Hepatocyte (in vitro differentiated cells): ENCODE measurements at regions not wholly inside any gene's neighbourhood (a gene's known extent, or its start where the extent isn't known, plus 50 kb on each side); places are given as distances from the start of the nearest gene placed in this dataset.

Source experiments
- DNase-seq: peaks from one replicate; pipeline ENCODE4 v3.0.0-alpha.2; 2016; ENCODE audit warnings: low spot score
- H2AFZ ChIP-seq: fragments of 200-600 bp; sonication (generic); 2 replicates; pipeline ENCODE4 v1.6.0; 2016; ENCODE audit warnings: antibody characterized with exemption, mild to moderate bottlenecking
- H3K27ac ChIP-seq: fragments of 200-600 bp; sonication (generic); 2 replicates; pipeline ENCODE4 v1.5.1; 2016; ENCODE audit warnings: mild to moderate bottlenecking
- H3K27me3 ChIP-seq: fragments of 200-600 bp; sonication (generic); 2 replicates; pipeline ENCODE4 v1.6.1; 2016
- H3K36me3 ChIP-seq: fragments of 200-600 bp; sonication (generic); replicated peaks from 2 replicates; pipeline ENCODE4 v1.5.1; 2016; ENCODE audit warnings: low read depth; ENCODE audit not compliant: insufficient read depth
- H3K4me1 ChIP-seq: fragments of 200-600 bp; sonication (generic); 2 replicates; pipeline ENCODE4 v1.5.1; 2016; ENCODE audit warnings: mild to moderate bottlenecking, moderate library complexity; ENCODE audit not compliant: insufficient read depth
- H3K4me2 ChIP-seq: fragments of 200-600 bp; sonication (generic); 2 replicates; pipeline ENCODE4 v1.6.0; 2016
- H3K4me3 ChIP-seq: fragments of 200-600 bp; sonication (generic); 2 replicates; pipeline ENCODE4 v1.5.1; 2016; ENCODE audit warnings: mild to moderate bottlenecking
- H3K79me2 ChIP-seq: fragments of 200-600 bp; sonication (generic); 2 replicates; pipeline ENCODE4 v1.6.0; 2017; ENCODE audit warnings: mild to moderate bottlenecking
- H3K9me2 ChIP-seq: fragments of 200-600 bp; sonication (generic); replicated peaks from 2 replicates; pipeline ENCODE4 v1.6.0; 2017; ENCODE audit warnings: mild to moderate bottlenecking; ENCODE audit not compliant: insufficient read depth
- H3K9me3 ChIP-seq: fragments of 200-600 bp; sonication (generic); 2 replicates; pipeline ENCODE4 v1.5.1; 2016; ENCODE audit warnings: low read depth, mild to moderate bottlenecking
- H4K20me1 ChIP-seq: fragments of 200-600 bp; sonication (generic); 2 replicates; pipeline ENCODE4 v1.6.0; 2016; ENCODE audit warnings: mild to moderate bottlenecking; ENCODE audit not compliant: insufficient read depth, poor library complexity, severe bottlenecking
- CTCF ChIP-seq: fragments of 200-600 bp; sonication (generic); IDR thresholded peaks from 2 replicates; pipeline ENCODE4 v1.5.1; 2016; ENCODE audit warnings: antibody characterized with exemption, mild to moderate bottlenecking; ENCODE audit not compliant: poor library complexity
- EZH2 ChIP-seq: fragments of 200-600 bp; sonication (generic); IDR thresholded peaks from 2 replicates; pipeline ENCODE4 v1.6.1; 2016; ENCODE audit warnings: antibody characterized with exemption, mild to moderate bottlenecking, borderline replicate concordance
- EZH2phosphoT487 ChIP-seq: fragments of 200-600 bp; sonication (generic); IDR thresholded peaks from one replicate; pipeline ENCODE4 v1.6.1; 2018; ENCODE audit warnings: antibody characterized with exemption, mild to moderate bottlenecking, low read depth, moderate library complexity; ENCODE audit not compliant: unreplicated experiment, severe bottlenecking
- WGBS: methylation state at CpG from one replicate; pipeline ENCODE4 v1.1.6; 2016; ENCODE audit warnings: low lambda C conversion rate; ENCODE audit errors: missing lambda C conversion rate; 5-methylcytosine and 5-hydroxymethylcytosine counted together

GRCh38 chr18:27717250-27717649 is 459.7 kb downstream of the CDH2 start:
- TF ChIP-seq EZH2phosphoT487 (no peak), EZH2 (no peak), CTCF (no peak)
- Histone ChIP-seq H3K9me2 (no peaks in the 10 kb centered on the region), H3K27ac (no peak overlapping the region), H3K4me1 (peaks cover 5% of the 10 kb centered on the region), H3K36me3 (no peaks in the 10 kb centered on the region), H3K4me2 (no peak overlapping the region), H3K27me3 (no peaks in the 10 kb centered on the region), H3K4me3 (no peak overlapping the region), H2AFZ (no peak overlapping the region), H4K20me1 (no peaks in the 10 kb centered on the region), H3K79me2 (no peaks in the 10 kb centered on the region), H3K9me3 (no peaks in the 10 kb centered on the region)
- DNase-seq: no peak
- 90% methylated on average over 4 of the region's 4 CpGs for WGBS

- Histone ChIP-seq H2AFZ (no peak overlapping the region), H3K27ac (no peak overlapping the region), H3K79me2 (no peaks in the 10 kb centered on the region), H3K4me1 (peaks cover 7% of the 10 kb centered on the region), H3K4me2 (no peak overlapping the region), H3K4me3 (no peak overlapping the region), H4K20me1 (no peaks in the 10 kb centered on the region), H3K36me3 (no peaks in the 10 kb centered on the region), H3K9me2 (no peaks in the 10 kb centered on the region), H3K9me3 (no peaks in the 10 kb centered on the region), H3K27me3 (no peaks in the 10 kb centered on the region)
- 89% methylated on average over 3 of the region's 3 CpGs for WGBS
- no peak for TF ChIP-seq EZH2
- no peak for TF ChIP-seq CTCF
- DNase-seq: no peak
These were observed 461.2 kb downstream of the CDH2 start for GRCh38 chr18:27715751-27716150.

GRCh38 chr18:27713738-27714095 is 463.2 kb downstream of the CDH2 start:
- H2AFZ ChIP-seq: no peak overlapping the region
- H3K4me2 ChIP-seq: no peak overlapping the region
- H3K4me1 ChIP-seq: peaks cover 7% of the 10 kb centered on the region
- no peaks in the 10 kb centered on the region for H3K27me3 ChIP-seq
- H4K20me1 ChIP-seq: no peaks in the 10 kb centered on the region
- no peaks in the 10 kb centered on the region for H3K9me2 ChIP-seq
- no peak for TF ChIP-seq EZH2
- WGBS: 71% methylated on average over 3 of the region's 3 CpGs
- no peaks in the 10 kb centered on the region for H3K36me3 ChIP-seq
- H3K27ac ChIP-seq: no peak overlapping the region
- no peak overlapping the region for H3K4me3 ChIP-seq
- DNase-seq: peak; percentile 16
- H3K9me3 ChIP-seq: peaks cover 4% of the 10 kb centered on the region
- no peaks in the 10 kb centered on the region for H3K79me2 ChIP-seq

GRCh38 chr18:27713037-27713737 is 463.7 kb downstream of the CDH2 start:
- H2AFZ ChIP-seq: no peak overlapping the region
- H3K4me2 ChIP-seq: no peak overlapping the region
- H3K79me2 ChIP-seq: no peaks in the 10 kb centered on the region
- DNase-seq: no peak
- TF ChIP-seq EZH2phosphoT487 (no peak), EZH2 (no peak), CTCF (no peak)
- H3K27me3 ChIP-seq: no peaks in the 10 kb centered on the region
- 39% methylated on average over 2 of the region's 2 CpGs for WGBS
- peaks cover 5% of the 10 kb centered on the region for H3K9me3 ChIP-seq
- H3K4me3 ChIP-seq: no peak overlapping the region
- H3K36me3 ChIP-seq: no peaks in the 10 kb centered on the region
- H3K9me2 ChIP-seq: no peaks in the 10 kb centered on the region
- peak overlapping the region; percentile 2 for H3K27ac ChIP-seq
- peaks cover 7% of the 10 kb centered on the region for H3K4me1 ChIP-seq
- H4K20me1 ChIP-seq: no peaks in the 10 kb centered on the region
